Endodermal cell (in vitro differentiated cells): ENCODE measurements at regions not wholly inside any gene's neighbourhood (a gene's known extent, or its start where the extent isn't known, plus 50 kb on each side); places are given as distances from the start of the nearest gene placed in this dataset.

Experiments
- DNase-seq: peaks from one replicate; pipeline ENCODE4 v3.0.0-alpha.2; 2017
- H3K27ac ChIP-seq: 2 replicates; pipeline ENCODE4 v1.5.1; 2013; ENCODE audit warnings: mild to moderate bottlenecking, low read depth, low read length, moderate library complexity
- H3K27me3 ChIP-seq: 2 replicates; pipeline ENCODE4 v1.6.1; 2013; ENCODE audit warnings: mild to moderate bottlenecking, low read length, moderate library complexity; ENCODE audit not compliant: insufficient read depth, control insufficient read depth, poor library complexity, severe bottlenecking
- H3K36me3 ChIP-seq: 2 replicates; pipeline ENCODE4 v1.7.0; 2013; ENCODE audit warnings: mild to moderate bottlenecking, low read length, moderate library complexity; ENCODE audit not compliant: control insufficient read depth, insufficient read depth
- H3K4me1 ChIP-seq: one replicate; pipeline ENCODE4 v1.7.0; 2013; ENCODE audit warnings: low read length; ENCODE audit not compliant: control insufficient read depth, insufficient read depth
- H3K4me3 ChIP-seq: 2 replicates; pipeline ENCODE4 v1.5.1; 2013; ENCODE audit warnings: mild to moderate bottlenecking, low read length, moderate library complexity
- H3K9ac ChIP-seq: 2 replicates; pipeline ENCODE4 v1.6.1; 2013; ENCODE audit warnings: mild to moderate bottlenecking, low read length, moderate library complexity; ENCODE audit not compliant: poor library complexity, severe bottlenecking; ENCODE audit errors: extremely low read depth
- H3K9me3 ChIP-seq: 2 replicates; pipeline ENCODE4 v1.6.1; 2013; ENCODE audit warnings: mild to moderate bottlenecking, low read length, moderate library complexity; ENCODE audit not compliant: control insufficient read depth
- H3K27ac Mint-ChIP-seq: 2 replicates; pipeline ENCODE4 v1.8.0; 2020; ENCODE audit warnings: mixed read lengths
- H3K27me3 Mint-ChIP-seq: 2 replicates; pipeline ENCODE4 v1.8.0; 2021; ENCODE audit warnings: mild to moderate bottlenecking, mixed read lengths; ENCODE audit not compliant: insufficient read depth
- H3K36me3 Mint-ChIP-seq: 2 replicates; pipeline ENCODE4 v1.8.0; 2020; ENCODE audit warnings: low read depth, mixed read lengths
- H3K4me1 Mint-ChIP-seq: 2 replicates; pipeline ENCODE4 v1.8.0; 2020; ENCODE audit warnings: mixed read lengths
- H3K4me3 Mint-ChIP-seq: 2 replicates; pipeline ENCODE4 v1.8.0; 2020; ENCODE audit warnings: mild to moderate bottlenecking, moderate library complexity, mixed read lengths
- H3K9me3 Mint-ChIP-seq: 2 replicates; pipeline ENCODE4 v1.8.0; 2020; ENCODE audit warnings: mild to moderate bottlenecking, mixed read lengths
- CTCF ChIP-seq: fragments of 200-600 bp; sonication (generic); conservative IDR thresholded peaks from 2 replicates; pipeline ENCODE4 v1.5.0; 2021; ENCODE audit warnings: antibody characterized with exemption, mild to moderate bottlenecking
- WGBS, 2 experiments: methylation state at CpG; one replicate each; pipeline versions ENCODE4 v1.1.5 to v1.1.7; 2013; ENCODE audit warnings: missing lambda C conversion rate in 2 of 2, mixed read lengths in 1 of 2; ENCODE audit not compliant: insufficient coverage in 1 of 2, insufficient read length in 1 of 2; 5-methylcytosine and 5-hydroxymethylcytosine counted together

GRCh38 chr15:54854667-54855066 lies 342.1 kb downstream of the RSL24D1 start:
- no peaks in the 10 kb centered on the region for H3K4me1 ChIP-seq
- H3K9me3 Mint-ChIP-seq, result peaks cover 37% of the 10 kb centered on the region
- 67 to 94% methylated on average over 1 of the region's 1 CpG for WGBS, 2 experiments
- no peaks in the 10 kb centered on the region for H3K27me3 ChIP-seq
- TF ChIP-seq CTCF, result no peak
- H3K4me3 Mint-ChIP-seq, result no peak overlapping the region
- no peak overlapping the region for H3K27ac ChIP-seq
- DNase-seq, result no peak
- peaks cover 1% of the 10 kb centered on the region for H3K27me3 Mint-ChIP-seq
- H3K36me3 ChIP-seq, result no peaks in the 10 kb centered on the region
- H3K4me3 ChIP-seq, result no peak overlapping the region
- H3K9ac ChIP-seq, result no peak overlapping the region
- no peak overlapping the region for H3K27ac Mint-ChIP-seq
- no peaks in the 10 kb centered on the region for H3K9me3 ChIP-seq
- no peaks in the 10 kb centered on the region for H3K36me3 Mint-ChIP-seq
- H3K4me1 Mint-ChIP-seq, result no peaks in the 10 kb centered on the region

GRCh38 chr15:54850101-54850500 lies 346.6 kb downstream of the RSL24D1 start:
- H3K36me3 ChIP-seq, result no peaks in the 10 kb centered on the region
- no peaks in the 10 kb centered on the region for H3K27me3 ChIP-seq
- no peak overlapping the region for H3K27ac ChIP-seq
- no peaks in the 10 kb centered on the region for H3K4me1 ChIP-seq
- H3K4me3 Mint-ChIP-seq, result no peak overlapping the region
- H3K36me3 Mint-ChIP-seq, result no peaks in the 10 kb centered on the region
- no peak overlapping the region for H3K9ac ChIP-seq
- peaks cover 1% of the 10 kb centered on the region for H3K27me3 Mint-ChIP-seq
- no peak for DNase-seq
- 69% methylated on average over 2 of the region's 4 CpGs; no CpG with 5 or more reads in 1 of the 2 experiments for WGBS, 2 experiments
- H3K9me3 Mint-ChIP-seq, result peaks cover 12% of the 10 kb centered on the region
- no peak overlapping the region for H3K27ac Mint-ChIP-seq
- no peaks in the 10 kb centered on the region for H3K9me3 ChIP-seq
- H3K4me3 ChIP-seq, result no peak overlapping the region
- TF ChIP-seq CTCF, result no peak
- H3K4me1 Mint-ChIP-seq, result no peaks in the 10 kb centered on the region

DNA sequence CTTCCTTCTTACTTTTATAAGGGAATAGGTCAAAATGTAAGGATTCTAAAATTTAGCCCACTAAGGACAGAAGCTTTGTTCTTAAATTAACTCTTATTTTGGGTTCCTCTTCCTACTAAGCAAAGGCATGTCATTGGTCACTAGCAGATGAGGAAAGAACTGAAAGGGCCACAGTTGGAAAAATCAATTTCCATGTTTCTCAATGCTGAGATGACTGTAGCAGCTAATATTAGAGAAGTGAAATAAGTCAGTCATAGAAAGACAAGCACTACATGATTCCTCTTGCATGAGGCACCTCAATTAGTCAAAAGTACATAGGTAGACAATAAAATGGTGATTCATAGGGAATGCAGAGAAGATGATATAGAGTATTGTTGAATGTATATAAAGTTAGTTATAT lies 353.7 kb downstream of the RSL24D1 start:
- Histone ChIP-seq H3K27ac (no peak overlapping the region), H3K4me1 (no peaks in the 10 kb centered on the region), H3K4me3 (no peak overlapping the region), H3K9me3 (no peaks in the 10 kb centered on the region), H3K27me3 (no peaks in the 10 kb centered on the region), H3K9ac (no peak overlapping the region), H3K36me3 (no peaks in the 10 kb centered on the region)
- no peaks in the 10 kb centered on the region for H3K4me1 Mint-ChIP-seq
- H3K27me3 Mint-ChIP-seq, result no peaks in the 10 kb centered on the region
- H3K27ac Mint-ChIP-seq, result no peak overlapping the region
- no peaks in the 10 kb centered on the region for H3K9me3 Mint-ChIP-seq
- no peak for DNase-seq
- no peaks in the 10 kb centered on the region for H3K36me3 Mint-ChIP-seq
- H3K4me3 Mint-ChIP-seq, result no peak overlapping the region
- no peak for TF ChIP-seq CTCF
